ENCODE measurements at regions not wholly inside any gene's neighbourhood (a gene's known extent, or its start where the extent isn't known, plus 50 kb on each side); places are given as distances from the start of the nearest gene placed in this dataset.

- Histone ChIP-seq H3K4me1 (no peaks in the 10 kb centered on the region), H3K4me2 (no peak overlapping the region), H3K9ac (no peak overlapping the region), H3K36me3 (no peaks in the 10 kb centered on the region), H3F3A (ENCODE audit: low read depth) (no peaks in the 10 kb centered on the region), H3K27me3 (no peaks in the 10 kb centered on the region), H3K9me3 (ENCODE audit: low read depth) (no peaks in the 10 kb centered on the region), H3K27ac (no peak overlapping the region), H3K79me2 (ENCODE audit: low read depth) (no peaks in the 10 kb centered on the region), H2AFZ (replicated peaks) (no peak overlapping the region), H4K20me1 (ENCODE audit: low read depth) (no peaks in the 10 kb centered on the region), H3K4me3 (no peak overlapping the region)
- H3K36me3 Mint-ChIP-seq = no peaks in the 10 kb centered on the region
- H3K4me3 Mint-ChIP-seq = no peak overlapping the region
- H3K9me3 Mint-ChIP-seq = peaks cover 2% of the 10 kb centered on the region
- TF ChIP-seq CTCF (IDR thresholded peaks at IDR 0.05) = no peak
- TF ChIP-seq EZH2 (IDR thresholded peaks at IDR 0.05) = no peak
- TF ChIP-seq EZH2phosphoT487 (IDR thresholded peaks at IDR 0.05) = no peak
- no peaks in the 10 kb centered on the region for H3K27me3 Mint-ChIP-seq (ENCODE audit: insufficient read depth, low read depth)
- H3K27ac Mint-ChIP-seq = no peak overlapping the region
- H3K4me1 Mint-ChIP-seq = no peaks in the 10 kb centered on the region
- DNase-seq (ENCODE audit: low spot score) = no peak
These were observed 69.6 kb downstream of the AGTR2 start for GRCh38 chrX:116239944-116240840.

- H3K4me2 ChIP-seq = no peak overlapping the region
- no peaks in the 10 kb centered on the region for H3F3A ChIP-seq (ENCODE audit: low read depth)
- H3K36me3 ChIP-seq = no peaks in the 10 kb centered on the region
- H3K4me3 Mint-ChIP-seq = no peak overlapping the region
- H3K9ac ChIP-seq = no peak overlapping the region
- no peak overlapping the region for H3K27ac Mint-ChIP-seq
- no peak overlapping the region for H3K4me3 ChIP-seq
- no peaks in the 10 kb centered on the region for H3K27me3 Mint-ChIP-seq (ENCODE audit: insufficient read depth, low read depth)
- no peaks in the 10 kb centered on the region for H3K9me3 ChIP-seq (ENCODE audit: low read depth)
- no peak for DNase-seq (ENCODE audit: low spot score)
- H3K27me3 ChIP-seq = no peaks in the 10 kb centered on the region
- H3K9me3 Mint-ChIP-seq = peaks cover 2% of the 10 kb centered on the region
- no peak for TF ChIP-seq CTCF (IDR thresholded peaks at IDR 0.05)
- no peak overlapping the region for H3K27ac ChIP-seq
- H4K20me1 ChIP-seq (ENCODE audit: low read depth) = no peaks in the 10 kb centered on the region
- no peak overlapping the region for H2AFZ ChIP-seq (replicated peaks)
- no peaks in the 10 kb centered on the region for H3K79me2 ChIP-seq (ENCODE audit: low read depth)
- H3K4me1 Mint-ChIP-seq = no peaks in the 10 kb centered on the region
- no peaks in the 10 kb centered on the region for H3K36me3 Mint-ChIP-seq
- H3K4me1 ChIP-seq = no peaks in the 10 kb centered on the region
These were observed 70.5 kb downstream of the AGTR2 start for GRCh38 chrX:116241001-116241400.

GRCh38 chrX:116243039-116243438 lies 72.5 kb downstream of the AGTR2 start:
- Mint-ChIP-seq H3K27ac (no peak overlapping the region), H3K36me3 (no peaks in the 10 kb centered on the region)

More at GRCh38 chrX:116243039-116243438, 72.5 kb downstream of the AGTR2 start:
- Histone ChIP-seq H3K9ac (no peak overlapping the region), H3K27me3 (no peaks in the 10 kb centered on the region), H3F3A (ENCODE audit: low read depth) (no peaks in the 10 kb centered on the region), H3K9me3 (ENCODE audit: low read depth) (no peaks in the 10 kb centered on the region), H4K20me1 (ENCODE audit: low read depth) (no peaks in the 10 kb centered on the region), H3K4me3 (no peak overlapping the region), H3K4me2 (no peak overlapping the region), H2AFZ (replicated peaks) (no peak overlapping the region), H3K27ac (no peak overlapping the region), H3K4me1 (no peaks in the 10 kb centered on the region), H3K79me2 (ENCODE audit: low read depth) (no peaks in the 10 kb centered on the region), H3K36me3 (no peaks in the 10 kb centered on the region)
- no peaks in the 10 kb centered on the region for H3K4me1 Mint-ChIP-seq
- H3K27me3 Mint-ChIP-seq (ENCODE audit: insufficient read depth, low read depth) = no peaks in the 10 kb centered on the region
- H3K9me3 Mint-ChIP-seq = peaks cover 2% of the 10 kb centered on the region
- no peak overlapping the region for H3K4me3 Mint-ChIP-seq
- TF ChIP-seq CTCF (IDR thresholded peaks at IDR 0.05) = no peak
- DNase-seq (ENCODE audit: low spot score) = no peak
